GM12878 (cell line): ENCODE measurements at regions not wholly inside any gene's neighbourhood (a gene's known extent, or its start where the extent isn't known, plus 50 kb on each side); places are given as distances from the start of the nearest gene placed in this dataset.

Experiments used
- CEBPB ChIP-seq, 2 experiments: fragments of 150-350 bp in 1 of 2; IDR thresholded peaks; 2 replicates each; pipeline ENCODE4 v1.6.1; 2012 to 2014; ENCODE audit warnings: low read depth in 2 of 2, low read length in 2 of 2, borderline replicate concordance in 1 of 2, inconsistent platforms in 1 of 2
- MEF2A ChIP-seq: IDR thresholded peaks from 2 replicates; pipeline ENCODE4 v1.6.1; 2011; ENCODE audit warnings: low read depth, mild to moderate bottlenecking, low read length, moderate library complexity; ENCODE audit not compliant: insufficient read depth
- MEF2B ChIP-seq: fragments of 450-650 bp; IDR thresholded peaks from 2 replicates; pipeline ENCODE4 v1.6.1; 2018; ENCODE audit warnings: mild to moderate bottlenecking, moderate library complexity; ENCODE audit not compliant: partially characterized antibody, poor library complexity, severe bottlenecking
- MYB ChIP-seq: fragments of 150-350 bp; IDR thresholded peaks from 2 replicates; pipeline ENCODE4 v1.6.1; 2014; ENCODE audit warnings: mild to moderate bottlenecking, low read depth, low read length, borderline replicate concordance
- MYC ChIP-seq: IDR thresholded peaks from 2 replicates; pipeline ENCODE4 v1.6.1; 2011; ENCODE audit warnings: mild to moderate bottlenecking, low read length, moderate library complexity, inconsistent platforms; ENCODE audit not compliant: insufficient read depth, insufficient replicate concordance, insufficient read length, severe bottlenecking
- NRF1 ChIP-seq: conservative IDR thresholded peaks from 2 replicates; pipeline ENCODE4 v1.6.1; 2011; ENCODE audit warnings: mild to moderate bottlenecking, low read depth, low read length, improper control_type of control experiment
- RB1 ChIP-seq: fragments of 450-650 bp; formaldehyde crosslinking; IDR thresholded peaks from 2 replicates; pipeline ENCODE4 v1.6.1; 2017; ENCODE audit warnings: mild to moderate bottlenecking, borderline replicate concordance
- RFX5 ChIP-seq: IDR thresholded peaks from 2 replicates; pipeline ENCODE4 v1.6.1; 2011; ENCODE audit warnings: low read depth, low read length, improper control_type of control experiment
- TF ChIP-seq, protein P1 (sequence below): IDR thresholded peaks from 2 replicates; pipeline ENCODE4 v1.6.1; 2012; ENCODE audit warnings: low read depth, low read length, improper control_type of control experiment
- TF ChIP-seq, protein P2 (sequence below): IDR thresholded peaks from 2 replicates; pipeline ENCODE4 v1.6.1; 2011; ENCODE audit warnings: low read depth, low read length, improper control_type of control experiment, borderline replicate concordance
- TF ChIP-seq, protein P3 (sequence below), 3 experiments: IDR thresholded peaks in 2 of 3; conservative IDR thresholded peaks in 1 of 3; 2 replicates each; pipeline ENCODE4 v1.5.1; 2011; ENCODE audit warnings: low read depth in 3 of 3, low read length in 3 of 3, mild to moderate bottlenecking in 3 of 3, control low read depth in 2 of 3, moderate library complexity in 2 of 3, inconsistent platforms in 1 of 3, mixed read lengths in 1 of 3; ENCODE audit not compliant: control insufficient read depth in 2 of 3, insufficient read depth in 1 of 3; ENCODE audit errors: extremely low read depth in 1 of 3
- TF ChIP-seq, protein P4 (sequence below): IDR thresholded peaks from 2 replicates; pipeline ENCODE4 v1.6.1; 2011; ENCODE audit warnings: mild to moderate bottlenecking, low read depth, low read length, moderate library complexity; ENCODE audit not compliant: insufficient replicate concordance

DNA sequence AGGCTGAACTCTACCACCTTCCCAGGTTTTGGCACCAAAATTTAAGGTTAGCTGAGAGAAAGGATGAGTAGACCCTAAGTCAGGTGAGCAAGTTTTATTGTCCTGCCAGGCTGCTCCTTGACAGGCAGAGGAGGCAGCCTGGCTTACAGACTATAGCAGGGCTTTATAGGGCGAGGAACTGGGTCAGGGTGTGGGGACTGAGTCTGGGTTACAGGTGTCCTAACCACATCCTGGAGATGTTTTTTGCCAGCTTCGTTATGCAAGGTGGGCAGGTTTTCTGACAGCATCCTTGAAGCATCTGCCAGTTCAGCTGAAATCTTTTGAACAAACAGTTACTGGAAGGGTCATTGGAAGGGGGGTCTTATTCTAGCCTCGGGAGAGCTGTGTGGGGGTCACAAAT is 905.7 kb upstream of the SLITRK5 start:
- TF ChIP-seq, protein P1, sequence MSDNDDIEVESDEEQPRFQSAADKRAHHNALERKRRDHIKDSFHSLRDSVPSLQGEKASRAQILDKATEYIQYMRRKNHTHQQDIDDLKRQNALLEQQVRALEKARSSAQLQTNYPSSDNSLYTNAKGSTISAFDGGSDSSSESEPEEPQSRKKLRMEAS = no peak
- no peak for TF ChIP-seq NRF1
- no peak for TF ChIP-seq CEBPB (IDR thresholded peaks at IDR 0.05; ENCODE audit: borderline replicate concordance in 1 of 2, low read depth in 2 of 2, low read length in 2 of 2)
- no peak for TF ChIP-seq RFX5
- TF ChIP-seq RB1 = no peak
- TF ChIP-seq MEF2A = no peak
- TF ChIP-seq MYC = no peak
- no peak for TF ChIP-seq MEF2B
- TF ChIP-seq, protein P2, sequence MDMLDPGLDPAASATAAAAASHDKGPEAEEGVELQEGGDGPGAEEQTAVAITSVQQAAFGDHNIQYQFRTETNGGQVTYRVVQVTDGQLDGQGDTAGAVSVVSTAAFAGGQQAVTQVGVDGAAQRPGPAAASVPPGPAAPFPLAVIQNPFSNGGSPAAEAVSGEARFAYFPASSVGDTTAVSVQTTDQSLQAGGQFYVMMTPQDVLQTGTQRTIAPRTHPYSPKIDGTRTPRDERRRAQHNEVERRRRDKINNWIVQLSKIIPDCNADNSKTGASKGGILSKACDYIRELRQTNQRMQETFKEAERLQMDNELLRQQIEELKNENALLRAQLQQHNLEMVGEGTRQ = no peak
- TF ChIP-seq, protein P3, sequence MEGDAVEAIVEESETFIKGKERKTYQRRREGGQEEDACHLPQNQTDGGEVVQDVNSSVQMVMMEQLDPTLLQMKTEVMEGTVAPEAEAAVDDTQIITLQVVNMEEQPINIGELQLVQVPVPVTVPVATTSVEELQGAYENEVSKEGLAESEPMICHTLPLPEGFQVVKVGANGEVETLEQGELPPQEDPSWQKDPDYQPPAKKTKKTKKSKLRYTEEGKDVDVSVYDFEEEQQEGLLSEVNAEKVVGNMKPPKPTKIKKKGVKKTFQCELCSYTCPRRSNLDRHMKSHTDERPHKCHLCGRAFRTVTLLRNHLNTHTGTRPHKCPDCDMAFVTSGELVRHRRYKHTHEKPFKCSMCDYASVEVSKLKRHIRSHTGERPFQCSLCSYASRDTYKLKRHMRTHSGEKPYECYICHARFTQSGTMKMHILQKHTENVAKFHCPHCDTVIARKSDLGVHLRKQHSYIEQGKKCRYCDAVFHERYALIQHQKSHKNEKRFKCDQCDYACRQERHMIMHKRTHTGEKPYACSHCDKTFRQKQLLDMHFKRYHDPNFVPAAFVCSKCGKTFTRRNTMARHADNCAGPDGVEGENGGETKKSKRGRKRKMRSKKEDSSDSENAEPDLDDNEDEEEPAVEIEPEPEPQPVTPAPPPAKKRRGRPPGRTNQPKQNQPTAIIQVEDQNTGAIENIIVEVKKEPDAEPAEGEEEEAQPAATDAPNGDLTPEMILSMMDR (IDR thresholded peaks at IDR 0.05 in 2 of 3, conservative IDR thresholded peaks at IDR 0.05 in 1 of 3; ENCODE audit: control insufficient read depth in 2 of 3, extremely low read depth in 1 of 3, insufficient read depth in 1 of 3, low read depth in 3 of 3, low read length in 3 of 3) = no peak
- TF ChIP-seq, protein P4, sequence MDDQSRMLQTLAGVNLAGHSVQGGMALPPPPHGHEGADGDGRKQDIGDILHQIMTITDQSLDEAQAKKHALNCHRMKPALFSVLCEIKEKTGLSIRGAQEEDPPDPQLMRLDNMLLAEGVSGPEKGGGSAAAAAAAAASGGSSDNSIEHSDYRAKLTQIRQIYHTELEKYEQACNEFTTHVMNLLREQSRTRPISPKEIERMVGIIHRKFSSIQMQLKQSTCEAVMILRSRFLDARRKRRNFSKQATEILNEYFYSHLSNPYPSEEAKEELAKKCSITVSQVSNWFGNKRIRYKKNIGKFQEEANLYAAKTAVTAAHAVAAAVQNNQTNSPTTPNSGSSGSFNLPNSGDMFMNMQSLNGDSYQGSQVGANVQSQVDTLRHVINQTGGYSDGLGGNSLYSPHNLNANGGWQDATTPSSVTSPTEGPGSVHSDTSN = no peak
- TF ChIP-seq MYB = no peak
